ENCODE measurements at regions not wholly inside any gene's neighbourhood (a gene's known extent, or its start where the extent isn't known, plus 50 kb on each side); places are given as distances from the start of the nearest gene placed in this dataset.
A peak's percentile ranks its signal among the peaks of the same experiment; 100 is the strongest.
"Not testable (repeated sequence)": the region's sequence is repeated elsewhere in the genome, so short reads cannot be mapped to it uniquely, and the experiment has no call there.

DNA sequence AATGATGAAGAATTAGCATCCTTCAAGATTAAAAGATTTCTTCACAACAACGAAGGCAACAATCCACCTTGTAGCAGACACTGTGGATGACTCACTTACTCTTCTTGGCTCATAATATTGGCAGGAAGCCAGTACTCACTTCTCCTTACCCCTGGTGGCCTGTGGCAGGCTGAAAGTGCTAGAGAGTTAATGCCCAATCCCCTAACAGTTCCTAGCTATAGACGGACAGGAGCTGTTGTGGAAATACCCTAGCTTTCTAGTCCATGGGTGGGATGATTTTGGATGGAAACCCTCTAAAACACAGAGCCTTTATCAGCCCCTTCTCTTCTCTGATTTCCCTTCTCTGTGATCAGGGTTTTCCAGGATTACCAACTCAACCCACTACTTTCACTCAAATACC is 128.6 kb upstream of the NYAP2 start:
- DNase-seq (ENCODE audit: low read depth, low spot score): peak; percentile 11
- Histone ChIP-seq H3K36me3 (ENCODE audit: insufficient read depth, insufficient read length, low read length) (no peaks in the 10 kb centered on the region), H3K4me3 (ENCODE audit: insufficient read length, low read depth) (no peak overlapping the region), H3K4me1 (ENCODE audit: insufficient read depth, insufficient read length) (no peaks in the 10 kb centered on the region), H3K9ac (ENCODE audit: insufficient read length, low read depth) (no peak overlapping the region), H3K9me3 (ENCODE audit: insufficient read depth, low read length) (no peaks in the 10 kb centered on the region), H3K27me3 (ENCODE audit: insufficient read depth, insufficient read length) (no peaks in the 10 kb centered on the region)
- TF ChIP-seq YY1 (IDR thresholded peaks at IDR 0.05; ENCODE audit: insufficient read depth, insufficient read length) (no peak), ZNF274 (IDR thresholded peaks at IDR 0.05; ENCODE audit: low read depth, low read length) (no peak), SUZ12 (IDR thresholded peaks at IDR 0.05; ENCODE audit: extremely low read depth, insufficient read depth, insufficient read length) (no peak)

DNA sequence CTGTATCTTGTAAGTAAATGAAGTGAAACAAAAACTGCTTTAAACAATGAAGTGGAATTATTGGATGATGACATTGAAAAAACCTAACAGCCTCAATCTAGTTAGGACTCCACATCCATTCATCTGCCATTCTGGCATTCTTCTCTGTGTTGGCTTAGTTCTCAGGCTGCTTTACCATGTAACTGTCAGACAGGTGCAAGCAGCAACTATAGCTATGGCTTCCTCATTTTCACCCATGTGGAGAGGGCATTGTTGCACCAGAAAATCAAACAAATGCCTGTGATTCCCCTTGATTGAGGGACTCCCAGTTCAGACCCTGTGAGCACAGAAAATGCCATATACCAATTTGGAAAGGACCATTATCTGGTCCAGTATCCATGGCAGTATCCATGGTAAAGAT is 129.5 kb upstream of the NYAP2 start:
- Histone ChIP-seq H3K4me1 (ENCODE audit: insufficient read depth, insufficient read length) (no peaks in the 10 kb centered on the region), H3K36me3 (ENCODE audit: insufficient read depth, insufficient read length, low read length) (no peaks in the 10 kb centered on the region), H3K9me3 (ENCODE audit: insufficient read depth, low read length) (no peaks in the 10 kb centered on the region), H3K4me3 (ENCODE audit: insufficient read length, low read depth) (no peak overlapping the region), H3K27me3 (ENCODE audit: insufficient read depth, insufficient read length) (no peaks in the 10 kb centered on the region), H3K9ac (ENCODE audit: insufficient read length, low read depth) (no peak overlapping the region)
- TF ChIP-seq YY1 (IDR thresholded peaks at IDR 0.05; ENCODE audit: insufficient read depth, insufficient read length): no peak
- no peak for TF ChIP-seq ZNF274 (IDR thresholded peaks at IDR 0.05; ENCODE audit: low read depth, low read length)
- DNase-seq (ENCODE audit: low read depth, low spot score): no peak

- TF ChIP-seq YY1 (IDR thresholded peaks at IDR 0.05; ENCODE audit: insufficient read depth, insufficient read length) (no peak), SUZ12 (IDR thresholded peaks at IDR 0.05; ENCODE audit: extremely low read depth, insufficient read depth, insufficient read length) (no peak), ZNF274 (IDR thresholded peaks at IDR 0.05; ENCODE audit: low read depth, low read length) (no peak)
- Histone ChIP-seq H3K9me3 (ENCODE audit: insufficient read depth, low read length) (no peaks in the 10 kb centered on the region), H3K36me3 (ENCODE audit: insufficient read depth, insufficient read length, low read length) (no peaks in the 10 kb centered on the region), H3K4me3 (ENCODE audit: insufficient read length, low read depth) (no peak overlapping the region), H3K27me3 (ENCODE audit: insufficient read depth, insufficient read length) (no peaks in the 10 kb centered on the region), H3K4me1 (ENCODE audit: insufficient read depth, insufficient read length) (no peaks in the 10 kb centered on the region), H3K9ac (ENCODE audit: insufficient read length, low read depth) (no peak overlapping the region)
- no peak for DNase-seq (ENCODE audit: low read depth, low spot score)
Measured at GRCh38 chr2:225254363-225254762, 145.1 kb upstream of the NYAP2 start.

- H3K27me3 ChIP-seq (ENCODE audit: insufficient read depth, insufficient read length): no peaks in the 10 kb centered on the region
- H3K4me1 ChIP-seq (ENCODE audit: insufficient read depth, insufficient read length): no peaks in the 10 kb centered on the region
- TF ChIP-seq YY1 (IDR thresholded peaks at IDR 0.05; ENCODE audit: insufficient read depth, insufficient read length) (no peak), SUZ12 (IDR thresholded peaks at IDR 0.05; ENCODE audit: extremely low read depth, insufficient read depth, insufficient read length) (no peak), ZNF274 (IDR thresholded peaks at IDR 0.05; ENCODE audit: low read depth, low read length) (no peak)
- no peak for DNase-seq (ENCODE audit: low read depth, low spot score)
- H3K4me3 ChIP-seq (ENCODE audit: insufficient read length, low read depth): no peak overlapping the region
- no peak overlapping the region for H3K9ac ChIP-seq (ENCODE audit: insufficient read length, low read depth)
- H3K9me3 ChIP-seq (ENCODE audit: insufficient read depth, low read length): no peaks in the 10 kb centered on the region
- H3K36me3 ChIP-seq (ENCODE audit: insufficient read depth, insufficient read length, low read length): no peaks in the 10 kb centered on the region
Measured at GRCh38 chr2:225244933-225245332, 154.6 kb upstream of the NYAP2 start.

DNA sequence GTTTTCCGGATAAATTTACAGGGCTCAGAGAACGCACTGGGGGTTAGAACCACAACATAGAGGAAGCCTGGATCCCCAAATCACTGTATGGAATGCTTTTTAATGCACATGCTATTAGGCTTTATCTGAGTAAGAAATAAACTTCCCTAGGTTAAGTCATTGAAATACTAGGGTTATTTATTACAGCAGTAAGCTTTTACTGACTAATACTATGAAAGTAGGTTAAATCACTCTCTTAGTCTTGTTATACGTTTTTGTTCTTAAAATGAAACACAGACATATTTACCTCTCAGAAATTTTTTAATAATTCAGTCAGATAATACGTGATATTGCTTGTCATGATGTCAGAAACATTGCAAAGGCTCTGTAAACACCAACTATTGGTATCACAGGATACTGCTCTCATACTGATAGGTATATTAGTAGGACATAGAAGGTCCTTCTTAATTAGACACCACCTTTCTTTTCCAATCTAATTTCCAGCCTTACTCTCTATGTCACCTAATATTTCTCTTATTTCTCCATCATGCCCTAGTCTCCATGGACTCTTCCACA is 162.7 kb upstream of the NYAP2 start:
- no peak overlapping the region for H3K9ac ChIP-seq (ENCODE audit: insufficient read length, low read depth)
- TF ChIP-seq YY1 (IDR thresholded peaks at IDR 0.05; ENCODE audit: insufficient read depth, insufficient read length) (no peak), SUZ12 (IDR thresholded peaks at IDR 0.05; ENCODE audit: extremely low read depth, insufficient read depth, insufficient read length) (no peak), ZNF274 (IDR thresholded peaks at IDR 0.05; ENCODE audit: low read depth, low read length) (no peak)
- H3K36me3 ChIP-seq (ENCODE audit: insufficient read depth, insufficient read length, low read length): no peaks in the 10 kb centered on the region
- no peaks in the 10 kb centered on the region for H3K27me3 ChIP-seq (ENCODE audit: insufficient read depth, insufficient read length)
- H3K9me3 ChIP-seq (ENCODE audit: insufficient read depth, low read length): no peaks in the 10 kb centered on the region
- no peak for DNase-seq (ENCODE audit: low read depth, low spot score)
- H3K4me1 ChIP-seq (ENCODE audit: insufficient read depth, insufficient read length): no peaks in the 10 kb centered on the region
- H3K4me3 ChIP-seq (ENCODE audit: insufficient read length, low read depth): no peak overlapping the region

DNA sequence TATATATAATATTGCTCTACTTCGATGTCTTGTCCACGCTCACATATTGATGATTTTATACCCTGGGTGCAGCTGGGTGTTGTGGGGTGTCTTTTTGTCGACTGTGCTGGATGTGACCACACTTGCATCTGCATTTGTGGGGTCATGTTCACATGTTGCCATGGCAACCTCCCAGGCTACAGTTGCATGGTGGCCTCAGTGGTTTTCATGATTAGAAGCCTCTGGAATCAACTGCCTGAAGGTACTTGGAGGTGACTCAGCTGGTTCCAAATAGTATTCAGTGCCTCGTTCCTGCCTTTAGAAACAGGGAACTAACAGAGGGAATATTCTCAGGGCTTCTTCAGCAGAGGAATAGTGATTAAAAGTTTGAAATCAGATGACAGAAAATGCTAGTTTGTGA is 166.3 kb upstream of the NYAP2 start:
- no peak overlapping the region for H3K9ac ChIP-seq (ENCODE audit: insufficient read length, low read depth)
- H3K36me3 ChIP-seq (ENCODE audit: insufficient read depth, insufficient read length, low read length): no peaks in the 10 kb centered on the region
- no peaks in the 10 kb centered on the region for H3K9me3 ChIP-seq (ENCODE audit: insufficient read depth, low read length)
- peak; percentile 13 for DNase-seq (ENCODE audit: low read depth, low spot score)
- no peak overlapping the region for H3K4me3 ChIP-seq (ENCODE audit: insufficient read length, low read depth)
- TF ChIP-seq ZNF274 (IDR thresholded peaks at IDR 0.05; ENCODE audit: low read depth, low read length) (no peak), YY1 (IDR thresholded peaks at IDR 0.05; ENCODE audit: insufficient read depth, insufficient read length) (no peak), SUZ12 (IDR thresholded peaks at IDR 0.05; ENCODE audit: extremely low read depth, insufficient read depth, insufficient read length) (no peak)
- H3K27me3 ChIP-seq (ENCODE audit: insufficient read depth, insufficient read length): no peaks in the 10 kb centered on the region
- H3K4me1 ChIP-seq (ENCODE audit: insufficient read depth, insufficient read length): no peaks in the 10 kb centered on the region

GRCh38 chr2:225231900-225232299 is 167.6 kb upstream of the NYAP2 start:
- Histone ChIP-seq H3K9me3 (ENCODE audit: insufficient read depth, low read length) (no peaks in the 10 kb centered on the region), H3K4me3 (ENCODE audit: insufficient read length, low read depth) (no peak overlapping the region), H3K27me3 (ENCODE audit: insufficient read depth, insufficient read length) (no peaks in the 10 kb centered on the region), H3K4me1 (ENCODE audit: insufficient read depth, insufficient read length) (no peaks in the 10 kb centered on the region), H3K36me3 (ENCODE audit: insufficient read depth, insufficient read length, low read length) (no peaks in the 10 kb centered on the region), H3K9ac (ENCODE audit: insufficient read length, low read depth) (no peak overlapping the region)
- no peak for DNase-seq (ENCODE audit: low read depth, low spot score)
- no peak for TF ChIP-seq ZNF274 (IDR thresholded peaks at IDR 0.05; ENCODE audit: low read depth, low read length)
- no peak for TF ChIP-seq SUZ12 (IDR thresholded peaks at IDR 0.05; ENCODE audit: extremely low read depth, insufficient read depth, insufficient read length)
- no peak for TF ChIP-seq YY1 (IDR thresholded peaks at IDR 0.05; ENCODE audit: insufficient read depth, insufficient read length)

DNA sequence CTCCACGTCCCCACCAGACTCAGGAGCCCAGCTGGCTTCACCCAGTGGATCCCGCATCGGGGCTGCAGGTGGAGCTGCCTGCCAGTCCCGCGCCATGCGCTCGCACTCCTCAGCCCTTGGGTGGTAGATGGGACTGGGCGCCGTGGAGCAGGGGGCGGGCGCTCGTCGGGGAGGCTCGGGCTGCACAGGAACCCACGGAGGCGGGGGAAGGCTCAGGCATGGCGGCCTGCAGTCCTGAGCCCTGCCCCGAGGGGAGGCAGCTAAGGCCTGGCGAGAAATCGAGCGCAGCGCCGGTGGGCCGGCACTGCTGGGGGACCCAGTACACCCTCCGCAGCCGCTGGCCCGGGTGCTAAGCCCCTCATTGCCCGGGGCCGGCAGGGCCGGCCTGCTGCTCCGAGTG is 170.2 kb upstream of the NYAP2 start:
- not testable (repeated sequence) for H3K36me3 ChIP-seq (ENCODE audit: insufficient read depth, insufficient read length, low read length); H3K27me3 ChIP-seq (ENCODE audit: insufficient read depth, insufficient read length); H3K9ac ChIP-seq (ENCODE audit: insufficient read length, low read depth); H3K4me3 ChIP-seq (ENCODE audit: insufficient read length, low read depth); DNase-seq (ENCODE audit: low read depth, low spot score); H3K4me1 ChIP-seq (ENCODE audit: insufficient read depth, insufficient read length); H3K9me3 ChIP-seq (ENCODE audit: insufficient read depth, low read length)
